MM.1S (cell line): ENCODE measurements at regions not wholly inside any gene's neighbourhood (a gene's known extent, or its start where the extent isn't known, plus 50 kb on each side); places are given as distances from the start of the nearest gene placed in this dataset.

Experiments
- EZH2 ChIP-seq: fragments of 300-600 bp; sonication (generic); optimal IDR thresholded peaks from 2 replicates; pipeline ENCODE3; 2017; ENCODE audit warnings: low read depth, mild to moderate bottlenecking, antibody characterized with exemption, low read length, mixed read lengths
- EZH2phosphoT487 ChIP-seq: fragments of 300-600 bp; sonication (generic); IDR thresholded peaks from 2 replicates; pipeline ENCODE4 v1.6.1; 2018; ENCODE audit warnings: antibody characterized with exemption, low read length
- TF ChIP-seq, protein P1 (sequence below): fragments of 300-600 bp; sonication (generic); IDR thresholded peaks from 2 replicates; pipeline ENCODE4 v1.5.1; 2016; ENCODE audit warnings: antibody characterized with exemption, low read length, mixed read lengths

- TF ChIP-seq, protein P1, sequence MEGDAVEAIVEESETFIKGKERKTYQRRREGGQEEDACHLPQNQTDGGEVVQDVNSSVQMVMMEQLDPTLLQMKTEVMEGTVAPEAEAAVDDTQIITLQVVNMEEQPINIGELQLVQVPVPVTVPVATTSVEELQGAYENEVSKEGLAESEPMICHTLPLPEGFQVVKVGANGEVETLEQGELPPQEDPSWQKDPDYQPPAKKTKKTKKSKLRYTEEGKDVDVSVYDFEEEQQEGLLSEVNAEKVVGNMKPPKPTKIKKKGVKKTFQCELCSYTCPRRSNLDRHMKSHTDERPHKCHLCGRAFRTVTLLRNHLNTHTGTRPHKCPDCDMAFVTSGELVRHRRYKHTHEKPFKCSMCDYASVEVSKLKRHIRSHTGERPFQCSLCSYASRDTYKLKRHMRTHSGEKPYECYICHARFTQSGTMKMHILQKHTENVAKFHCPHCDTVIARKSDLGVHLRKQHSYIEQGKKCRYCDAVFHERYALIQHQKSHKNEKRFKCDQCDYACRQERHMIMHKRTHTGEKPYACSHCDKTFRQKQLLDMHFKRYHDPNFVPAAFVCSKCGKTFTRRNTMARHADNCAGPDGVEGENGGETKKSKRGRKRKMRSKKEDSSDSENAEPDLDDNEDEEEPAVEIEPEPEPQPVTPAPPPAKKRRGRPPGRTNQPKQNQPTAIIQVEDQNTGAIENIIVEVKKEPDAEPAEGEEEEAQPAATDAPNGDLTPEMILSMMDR: no peak
- TF ChIP-seq EZH2 (no peak), EZH2phosphoT487 (no peak)
Observed at GRCh38 chr4:92170340-92170739, 133.4 kb upstream of the GRID2 start.
